GM21737 (cell line): ENCODE measurements at regions not wholly inside any gene's neighbourhood (a gene's known extent, or its start where the extent isn't known, plus 50 kb on each side); places are given as distances from the start of the nearest gene placed in this dataset.
"Not testable (repeated sequence)": the region's sequence is repeated elsewhere in the genome, so short reads cannot be mapped to it uniquely, and the experiment has no call there.

Experiments
- ATAC-seq: cut with Tn5 transposase; IDR thresholded peaks from one replicate; pipeline ENCODE4 v1.9.1; 2021; ENCODE audit warnings: mild to moderate bottlenecking, moderate library complexity; ENCODE audit not compliant: unreplicated experiment

GRCh38 chr10:42533866-42534265 lies 104.5 kb downstream of the ZNF33B start:
- ATAC-seq = not testable (repeated sequence)

DNA sequence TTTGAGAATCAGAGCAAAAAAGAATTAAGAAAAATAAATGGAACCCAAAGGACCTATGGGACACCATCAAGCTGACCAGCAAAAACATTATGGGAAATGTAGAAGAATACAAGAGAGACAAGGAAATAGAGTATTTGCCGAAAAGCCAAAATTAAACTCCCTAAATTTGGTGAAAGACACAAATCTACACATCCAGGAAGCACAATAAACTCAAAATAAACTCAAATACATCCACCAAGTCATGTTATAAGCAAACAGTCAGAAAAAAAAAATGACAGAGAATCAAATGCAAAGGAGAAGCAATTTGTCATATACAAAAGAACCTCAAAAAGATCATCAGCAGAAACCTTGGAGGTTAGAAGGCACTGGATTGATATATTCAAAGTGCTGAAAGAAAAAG lies 105.4 kb downstream of the ZNF33B start:
- no peak for ATAC-seq

- no peak for ATAC-seq
Measured at GRCh38 chr10:42523098-42523497, 115.3 kb downstream of the ZNF33B start.

DNA sequence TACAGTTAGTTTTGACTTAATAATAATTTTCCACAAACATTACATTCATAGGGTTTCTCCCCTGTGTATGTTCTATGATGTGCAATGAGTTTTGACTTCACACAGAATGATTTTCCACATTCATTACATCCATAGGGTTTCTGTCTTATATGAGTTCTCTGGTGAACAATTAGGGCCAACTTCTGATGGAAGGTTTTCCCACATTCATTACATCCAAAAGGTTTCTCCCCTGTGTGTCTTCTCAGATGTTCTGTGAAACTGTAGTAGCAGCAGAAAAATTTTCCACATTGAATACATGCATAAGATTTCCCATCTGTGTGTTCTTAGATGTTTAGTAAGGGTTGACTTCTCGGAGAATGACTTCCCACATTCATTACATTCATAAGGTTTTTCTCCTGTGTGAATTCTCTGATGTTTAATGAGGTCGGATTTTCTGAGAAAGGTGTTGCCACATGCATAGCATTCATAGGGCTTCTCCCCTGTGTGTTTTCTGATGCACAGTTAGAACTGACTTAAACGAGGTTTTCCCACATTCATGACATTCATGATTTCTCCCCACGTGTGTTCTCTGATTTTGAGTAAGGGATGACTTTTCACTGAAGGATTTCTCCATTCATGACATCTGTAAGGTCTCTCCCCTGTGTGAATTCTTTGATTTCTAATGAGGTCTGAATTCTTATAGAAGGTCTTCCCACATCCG lies 118.5 kb downstream of the ZNF33B start:
- no peak for ATAC-seq

- no peak for ATAC-seq
Measured at GRCh38 chr10:42519079-42519478, 119.3 kb downstream of the ZNF33B start.

DNA sequence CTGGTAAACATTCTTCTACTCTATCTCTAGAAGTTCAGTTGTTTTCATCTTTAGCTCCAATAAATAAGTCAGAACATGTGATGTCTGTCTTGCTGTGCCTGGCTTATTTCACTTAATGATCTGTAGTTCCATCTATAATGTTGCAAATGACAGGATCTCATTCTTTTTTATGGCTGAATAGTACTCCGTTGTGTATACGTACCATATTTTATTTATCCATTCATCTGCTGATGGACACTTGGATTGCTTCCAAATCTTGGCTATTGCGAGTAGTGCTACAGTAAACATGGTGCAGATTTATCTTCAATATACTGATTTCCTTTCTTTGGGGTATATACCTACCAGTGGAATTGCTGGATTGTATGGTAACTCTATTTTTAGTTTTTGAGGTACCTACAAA lies 124.4 kb downstream of the ZNF33B start:
- ATAC-seq = no peak

DNA sequence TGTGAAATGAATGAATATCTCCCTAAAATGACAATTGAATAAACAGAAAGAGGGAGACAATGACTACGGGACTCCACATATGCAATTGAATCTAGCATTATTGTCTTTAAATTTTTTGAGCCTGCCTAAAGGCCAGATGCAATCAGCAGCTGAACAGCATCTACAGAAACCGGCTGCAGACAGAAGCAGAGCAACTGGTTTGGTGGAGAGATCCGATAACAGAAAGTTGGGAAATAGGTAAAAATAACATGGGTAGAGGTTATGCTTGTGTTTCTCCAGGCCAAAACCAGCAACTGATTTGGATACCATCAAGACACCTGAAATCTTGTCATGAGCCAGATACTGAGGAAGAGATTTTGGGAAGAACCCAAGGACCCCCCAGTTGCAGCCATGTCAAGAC lies 146.6 kb downstream of the ZNF33B start:
- no peak for ATAC-seq

- no peak for ATAC-seq
Measured at GRCh38 chr10:42491001-42491592, 147.3 kb downstream of the ZNF33B start.

DNA sequence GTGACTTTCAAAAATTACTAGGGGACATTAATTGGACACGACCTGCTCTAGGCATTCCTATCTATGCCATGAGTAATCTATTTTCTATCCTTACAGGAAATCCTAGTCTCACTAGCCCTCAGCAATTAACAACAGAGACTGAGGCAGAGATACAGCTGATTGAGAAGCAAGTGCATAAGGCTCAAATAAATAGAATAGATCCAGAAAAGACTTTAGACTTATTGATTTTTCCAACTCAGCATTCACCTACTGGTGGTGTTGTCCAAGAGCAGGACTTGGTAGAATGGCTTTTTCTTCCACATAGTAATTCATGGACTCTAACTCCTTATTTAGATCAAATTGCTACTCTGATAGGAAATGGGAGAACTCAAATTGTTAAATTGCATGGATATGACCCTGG lies 148.0 kb downstream of the ZNF33B start:
- ATAC-seq = no peak

DNA sequence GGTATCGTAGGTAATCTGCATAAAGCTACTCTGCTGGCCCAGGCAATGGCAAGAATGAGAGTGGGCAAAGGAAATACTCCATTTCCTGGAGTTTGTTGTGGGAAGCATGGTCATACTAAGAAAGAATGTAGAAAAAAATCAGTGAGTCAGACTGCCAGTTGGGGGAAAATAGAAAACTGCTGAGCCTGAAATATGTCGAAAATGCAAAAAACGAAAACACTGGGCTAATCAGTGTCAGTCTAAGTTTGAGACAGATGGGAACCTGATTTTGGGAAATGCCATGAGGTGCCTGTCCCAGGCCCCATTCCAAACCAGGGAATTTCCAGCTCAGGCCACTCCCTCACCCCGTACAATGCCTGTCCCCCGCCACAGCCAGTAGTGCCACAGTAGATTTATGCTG lies 150.0 kb downstream of the ZNF33B start:
- no peak for ATAC-seq

DNA sequence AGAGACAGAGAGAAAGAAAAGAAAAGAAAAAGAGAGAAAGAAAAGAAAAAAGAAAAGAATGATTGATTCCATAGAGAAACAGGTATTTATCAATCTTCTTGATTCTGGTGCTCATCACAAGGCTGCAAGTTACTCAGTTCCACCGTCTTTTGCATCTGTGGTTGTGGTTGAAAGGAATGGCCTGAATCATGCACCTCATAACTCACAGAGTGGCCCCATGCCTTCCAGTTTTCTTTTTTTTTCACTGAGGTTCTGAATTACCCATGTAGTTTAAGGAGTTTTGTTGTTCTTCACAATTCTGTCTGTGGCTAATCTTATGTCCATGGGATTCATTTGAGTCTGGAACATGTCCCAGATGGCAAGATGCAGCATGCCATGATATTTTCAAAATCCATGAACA lies 156.0 kb downstream of the ZNF33B start:
- no peak for ATAC-seq

GRCh38 chr10:42479057-42479456 lies 159.3 kb downstream of the ZNF33B start:
- no peak for ATAC-seq

DNA sequence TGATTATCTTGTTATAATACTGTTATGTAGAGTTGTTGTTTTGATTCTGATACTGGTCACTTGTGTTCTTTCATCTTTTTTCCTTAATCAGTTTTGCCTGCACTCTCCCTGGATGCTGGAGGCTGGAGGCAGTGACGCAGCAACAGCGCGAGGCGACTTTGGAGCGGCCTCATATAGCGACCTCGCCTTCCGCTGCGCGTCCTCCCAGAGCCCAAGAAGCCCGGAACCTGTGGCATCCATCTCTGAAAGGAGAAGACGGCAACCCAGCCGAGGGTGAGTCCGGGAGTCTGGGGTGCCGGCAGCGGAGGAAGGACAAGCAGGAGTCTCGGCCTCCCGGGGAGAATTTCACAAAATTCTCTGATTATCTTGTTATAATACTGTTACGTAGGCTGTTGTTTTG lies 161.2 kb downstream of the ZNF33B start:
- ATAC-seq = no peak

GRCh38 chr10:42476101-42476500 lies 162.3 kb downstream of the ZNF33B start:
- ATAC-seq = no peak

DNA sequence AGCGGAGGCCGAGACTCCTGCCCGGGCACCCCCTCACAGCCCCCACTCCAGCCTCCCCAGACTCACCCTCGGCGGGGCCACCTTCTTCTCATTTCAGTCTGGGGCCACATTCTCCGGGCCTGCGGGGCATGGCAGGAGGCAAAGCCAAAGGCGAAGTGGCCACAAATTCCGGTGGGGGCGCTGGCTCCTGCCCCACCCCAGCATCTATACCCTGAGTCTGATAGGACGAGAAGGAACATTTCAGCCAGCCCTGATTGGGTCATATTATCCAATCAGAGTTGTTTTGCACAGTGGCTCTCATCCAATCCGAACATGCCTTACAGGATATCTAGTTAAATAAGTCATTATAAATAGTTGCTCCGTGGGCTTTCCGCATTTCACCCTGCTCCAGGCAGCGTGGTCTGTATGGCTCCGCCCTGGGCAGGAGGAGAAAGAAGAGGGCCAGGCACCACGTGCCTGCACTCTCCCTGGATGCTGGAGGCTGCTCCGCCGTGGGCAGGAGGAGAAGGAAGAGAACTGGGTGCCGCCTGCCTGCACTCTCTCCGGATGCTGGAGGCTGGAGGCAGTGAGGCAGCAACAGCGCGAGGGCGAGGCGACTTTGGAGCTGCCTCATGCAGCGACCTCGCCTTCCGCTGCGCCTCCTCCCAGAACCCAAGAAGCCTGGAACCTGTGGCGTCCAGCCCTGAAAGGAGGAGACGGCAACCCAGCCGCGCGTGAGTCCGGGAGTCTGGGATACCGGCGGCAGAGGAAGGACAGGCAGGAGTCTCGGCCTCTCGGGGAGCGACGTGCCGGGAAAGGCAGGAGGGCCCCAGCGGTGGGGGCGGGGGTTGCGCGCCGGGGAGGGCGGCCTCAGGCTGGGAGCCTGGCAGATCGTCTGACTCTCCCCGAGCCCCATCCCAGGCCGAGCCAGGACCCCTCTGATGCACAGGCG lies 162.9 kb downstream of the ZNF33B start:
- ATAC-seq = no peak

DNA sequence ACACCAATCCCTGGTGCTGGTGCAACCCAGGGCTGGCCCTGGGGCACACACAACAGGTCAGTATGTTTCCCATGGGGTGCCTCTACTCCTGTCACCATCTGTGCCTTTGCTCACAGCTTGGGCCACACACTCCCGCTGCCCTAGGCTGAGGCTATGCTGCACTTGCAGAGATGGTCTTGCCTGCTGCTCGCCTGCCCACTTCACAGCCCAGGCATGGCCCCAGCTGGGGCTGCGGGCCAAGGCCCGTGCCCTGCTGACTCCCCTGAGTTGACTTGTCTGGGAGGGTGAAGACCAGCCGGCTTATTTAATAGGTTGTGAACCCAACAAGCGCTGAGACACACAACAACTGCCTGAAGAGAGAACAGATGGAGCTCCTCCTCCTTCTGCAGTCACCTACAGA lies 184.1 kb downstream of the ZNF33B start:
- ATAC-seq = no peak

GRCh38 chr10:42431095-42431494 lies 207.3 kb downstream of the ZNF33B start:
- ATAC-seq = no peak

DNA sequence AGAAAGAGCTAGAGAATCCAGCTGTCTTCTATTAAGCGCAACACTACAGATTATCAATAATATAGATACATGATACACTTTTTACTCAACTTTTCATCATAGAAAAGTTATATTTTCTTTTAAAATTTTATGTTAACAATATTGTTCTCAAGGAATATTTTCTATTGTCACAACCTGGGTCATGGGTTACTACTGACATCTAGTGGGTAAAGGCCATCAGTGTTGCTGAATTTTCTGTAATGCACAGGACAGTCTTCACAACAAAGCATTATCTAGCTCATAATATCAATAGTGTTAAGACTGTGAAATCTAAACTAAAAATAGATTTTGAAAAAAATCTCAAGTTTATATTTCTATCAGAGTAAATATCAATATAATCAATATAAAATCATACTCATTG lies 209.8 kb downstream of the ZNF33B start:
- no peak for ATAC-seq

GRCh38 chr10:42422911-42423310 lies 215.5 kb downstream of the ZNF33B start:
- no peak for ATAC-seq

- no peak for ATAC-seq
Measured at GRCh38 chr10:42421812-42422211, 216.6 kb downstream of the ZNF33B start.

DNA sequence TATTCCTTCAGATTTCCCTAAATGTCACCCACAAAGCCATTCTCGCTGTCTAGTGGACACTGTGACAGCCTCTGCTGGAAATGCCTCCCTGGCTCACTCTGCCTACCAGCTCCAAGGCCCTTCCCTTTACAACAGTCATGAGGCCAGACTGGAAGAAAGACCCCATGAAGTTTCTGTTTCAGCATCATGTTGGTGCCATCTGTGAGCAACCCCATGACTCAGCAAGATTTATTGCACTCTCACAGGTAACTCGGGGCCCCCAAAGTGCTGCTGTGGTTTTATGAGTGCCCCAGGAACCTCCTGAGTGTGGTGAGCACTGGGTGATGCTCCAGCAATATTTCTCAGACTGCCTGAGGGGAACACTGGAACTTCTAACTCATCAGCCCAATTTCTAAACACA lies 218.6 kb downstream of the ZNF33B start:
- no peak for ATAC-seq
